Hepatocyte (in vitro differentiated cells): ENCODE measurements at regions not wholly inside any gene's neighbourhood (a gene's known extent, or its start where the extent isn't known, plus 50 kb on each side); places are given as distances from the start of the nearest gene placed in this dataset.

ENCODE experiments used
- DNase-seq: peaks from one replicate; pipeline ENCODE4 v3.0.0-alpha.2; 2016; ENCODE audit warnings: low spot score
- H2AFZ ChIP-seq: fragments of 200-600 bp; sonication (generic); 2 replicates; pipeline ENCODE4 v1.6.0; 2016; ENCODE audit warnings: antibody characterized with exemption, mild to moderate bottlenecking
- H3K27ac ChIP-seq: fragments of 200-600 bp; sonication (generic); 2 replicates; pipeline ENCODE4 v1.5.1; 2016; ENCODE audit warnings: mild to moderate bottlenecking
- H3K27me3 ChIP-seq: fragments of 200-600 bp; sonication (generic); 2 replicates; pipeline ENCODE4 v1.6.1; 2016
- H3K36me3 ChIP-seq: fragments of 200-600 bp; sonication (generic); replicated peaks from 2 replicates; pipeline ENCODE4 v1.5.1; 2016; ENCODE audit warnings: low read depth; ENCODE audit not compliant: insufficient read depth
- H3K4me1 ChIP-seq: fragments of 200-600 bp; sonication (generic); 2 replicates; pipeline ENCODE4 v1.5.1; 2016; ENCODE audit warnings: mild to moderate bottlenecking, moderate library complexity; ENCODE audit not compliant: insufficient read depth
- H3K4me2 ChIP-seq: fragments of 200-600 bp; sonication (generic); 2 replicates; pipeline ENCODE4 v1.6.0; 2016
- H3K4me3 ChIP-seq: fragments of 200-600 bp; sonication (generic); 2 replicates; pipeline ENCODE4 v1.5.1; 2016; ENCODE audit warnings: mild to moderate bottlenecking
- H3K79me2 ChIP-seq: fragments of 200-600 bp; sonication (generic); 2 replicates; pipeline ENCODE4 v1.6.0; 2017; ENCODE audit warnings: mild to moderate bottlenecking
- H3K9me2 ChIP-seq: fragments of 200-600 bp; sonication (generic); replicated peaks from 2 replicates; pipeline ENCODE4 v1.6.0; 2017; ENCODE audit warnings: mild to moderate bottlenecking; ENCODE audit not compliant: insufficient read depth
- H3K9me3 ChIP-seq: fragments of 200-600 bp; sonication (generic); 2 replicates; pipeline ENCODE4 v1.5.1; 2016; ENCODE audit warnings: low read depth, mild to moderate bottlenecking
- H4K20me1 ChIP-seq: fragments of 200-600 bp; sonication (generic); 2 replicates; pipeline ENCODE4 v1.6.0; 2016; ENCODE audit warnings: mild to moderate bottlenecking; ENCODE audit not compliant: insufficient read depth, poor library complexity, severe bottlenecking
- EZH2 ChIP-seq: fragments of 200-600 bp; sonication (generic); IDR thresholded peaks from 2 replicates; pipeline ENCODE4 v1.6.1; 2016; ENCODE audit warnings: antibody characterized with exemption, mild to moderate bottlenecking, borderline replicate concordance
- EZH2phosphoT487 ChIP-seq: fragments of 200-600 bp; sonication (generic); IDR thresholded peaks from one replicate; pipeline ENCODE4 v1.6.1; 2018; ENCODE audit warnings: antibody characterized with exemption, mild to moderate bottlenecking, low read depth, moderate library complexity; ENCODE audit not compliant: unreplicated experiment, severe bottlenecking
- WGBS: methylation state at CpG from one replicate; pipeline ENCODE4 v1.1.6; 2016; ENCODE audit warnings: low lambda C conversion rate; ENCODE audit errors: missing lambda C conversion rate; 5-methylcytosine and 5-hydroxymethylcytosine counted together
- TF ChIP-seq, protein P1 (sequence below): fragments of 200-600 bp; sonication (generic); IDR thresholded peaks from 2 replicates; pipeline ENCODE4 v1.5.1; 2016; ENCODE audit warnings: antibody characterized with exemption, mild to moderate bottlenecking; ENCODE audit not compliant: poor library complexity

GRCh38 chr22:48092866-48093265, 1330.4 kb downstream of the TBC1D22A start:
- no peaks in the 10 kb centered on the region for H3K27me3 ChIP-seq
- 53% methylated on average over 4 of the region's 4 CpGs for WGBS

GRCh38 chr22:48091656-48092223, 1329.3 kb downstream of the TBC1D22A start:
- H3K4me2 ChIP-seq: no peak overlapping the region
- no peak overlapping the region for H3K4me3 ChIP-seq
- H3K4me1 ChIP-seq: peaks cover 3% of the 10 kb centered on the region
- 93% methylated on average over 10 of the region's 10 CpGs for WGBS
- no peak for DNase-seq
- no peaks in the 10 kb centered on the region for H3K9me3 ChIP-seq
- no peaks in the 10 kb centered on the region for H3K9me2 ChIP-seq
- no peaks in the 10 kb centered on the region for H3K27me3 ChIP-seq
- H2AFZ ChIP-seq: no peak overlapping the region
- H3K79me2 ChIP-seq: no peaks in the 10 kb centered on the region
- H3K27ac ChIP-seq: no peak overlapping the region
- no peaks in the 10 kb centered on the region for H4K20me1 ChIP-seq
- H3K36me3 ChIP-seq: no peaks in the 10 kb centered on the region
- no peak for TF ChIP-seq EZH2phosphoT487
- no peak for TF ChIP-seq EZH2
- TF ChIP-seq, protein P1, sequence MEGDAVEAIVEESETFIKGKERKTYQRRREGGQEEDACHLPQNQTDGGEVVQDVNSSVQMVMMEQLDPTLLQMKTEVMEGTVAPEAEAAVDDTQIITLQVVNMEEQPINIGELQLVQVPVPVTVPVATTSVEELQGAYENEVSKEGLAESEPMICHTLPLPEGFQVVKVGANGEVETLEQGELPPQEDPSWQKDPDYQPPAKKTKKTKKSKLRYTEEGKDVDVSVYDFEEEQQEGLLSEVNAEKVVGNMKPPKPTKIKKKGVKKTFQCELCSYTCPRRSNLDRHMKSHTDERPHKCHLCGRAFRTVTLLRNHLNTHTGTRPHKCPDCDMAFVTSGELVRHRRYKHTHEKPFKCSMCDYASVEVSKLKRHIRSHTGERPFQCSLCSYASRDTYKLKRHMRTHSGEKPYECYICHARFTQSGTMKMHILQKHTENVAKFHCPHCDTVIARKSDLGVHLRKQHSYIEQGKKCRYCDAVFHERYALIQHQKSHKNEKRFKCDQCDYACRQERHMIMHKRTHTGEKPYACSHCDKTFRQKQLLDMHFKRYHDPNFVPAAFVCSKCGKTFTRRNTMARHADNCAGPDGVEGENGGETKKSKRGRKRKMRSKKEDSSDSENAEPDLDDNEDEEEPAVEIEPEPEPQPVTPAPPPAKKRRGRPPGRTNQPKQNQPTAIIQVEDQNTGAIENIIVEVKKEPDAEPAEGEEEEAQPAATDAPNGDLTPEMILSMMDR: no peak

More at GRCh38 chr22:48092866-48093265, 1330.4 kb downstream of the TBC1D22A start:
- Histone ChIP-seq H3K27ac (no peak overlapping the region), H3K9me3 (no peaks in the 10 kb centered on the region), H2AFZ (no peak overlapping the region), H3K4me3 (no peak overlapping the region), H3K36me3 (no peaks in the 10 kb centered on the region), H3K4me1 (peaks cover 3% of the 10 kb centered on the region), H3K79me2 (no peaks in the 10 kb centered on the region), H4K20me1 (no peaks in the 10 kb centered on the region), H3K9me2 (no peaks in the 10 kb centered on the region), H3K4me2 (no peak overlapping the region)
- DNase-seq: no peak
- TF ChIP-seq, protein P1: no peak
- TF ChIP-seq EZH2 (no peak), EZH2phosphoT487 (no peak)

DNA sequence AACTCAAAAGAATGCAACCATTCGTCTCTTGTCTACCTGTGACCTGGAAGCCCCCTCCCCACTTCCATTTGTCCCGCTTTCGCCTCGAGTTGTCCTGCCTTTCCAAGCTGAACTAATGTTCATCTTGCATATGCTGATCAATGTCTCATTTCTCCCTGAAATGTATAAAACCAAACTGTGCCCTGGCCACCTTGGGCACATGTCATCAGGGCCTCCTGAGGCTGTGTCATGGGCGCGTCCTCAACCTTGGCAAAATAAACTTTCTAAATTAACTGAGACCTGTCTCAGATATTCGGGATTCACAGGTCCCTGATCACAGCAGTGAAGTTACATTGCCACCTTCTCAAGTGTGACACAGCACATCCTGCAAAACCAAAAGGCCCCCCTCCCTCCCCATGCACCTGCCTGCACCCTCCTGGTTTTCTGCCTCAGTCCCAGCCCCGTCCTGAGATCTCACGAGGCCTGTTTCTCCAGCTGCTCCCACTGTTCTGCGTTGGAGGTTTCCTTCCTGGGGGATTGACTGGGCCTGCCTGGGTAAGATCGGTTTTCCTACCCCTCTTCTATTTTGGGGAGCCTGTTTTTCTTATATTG, 1328.7 kb downstream of the TBC1D22A start:
- Histone ChIP-seq H4K20me1 (no peaks in the 10 kb centered on the region), H3K9me3 (no peaks in the 10 kb centered on the region), H3K27ac (no peak overlapping the region), H3K4me2 (no peak overlapping the region), H3K27me3 (no peaks in the 10 kb centered on the region), H3K36me3 (no peaks in the 10 kb centered on the region), H2AFZ (no peak overlapping the region), H3K4me1 (peaks cover 3% of the 10 kb centered on the region), H3K79me2 (no peaks in the 10 kb centered on the region), H3K9me2 (no peaks in the 10 kb centered on the region), H3K4me3 (no peak overlapping the region)
- DNase-seq: no peak
- no peak for TF ChIP-seq EZH2
- WGBS: 88% methylated on average over 11 of the region's 11 CpGs

GRCh38 chr22:48090332-48090672, 1327.9 kb downstream of the TBC1D22A start:
- H3K27ac ChIP-seq: no peak overlapping the region
- 44% methylated on average over 7 of the region's 7 CpGs for WGBS

More at GRCh38 chr22:48090332-48090672, 1327.9 kb downstream of the TBC1D22A start:
- H2AFZ ChIP-seq: no peak overlapping the region
- H3K79me2 ChIP-seq: no peaks in the 10 kb centered on the region
- TF ChIP-seq, protein P1: no peak
- TF ChIP-seq EZH2 (no peak), EZH2phosphoT487 (no peak)
- DNase-seq: no peak
- no peaks in the 10 kb centered on the region for H3K36me3 ChIP-seq
- peak overlapping the region; percentile 59 for H3K4me2 ChIP-seq
- H3K4me3 ChIP-seq: no peak overlapping the region
- no peaks in the 10 kb centered on the region for H3K27me3 ChIP-seq
- H3K9me3 ChIP-seq: no peaks in the 10 kb centered on the region
- H4K20me1 ChIP-seq: no peaks in the 10 kb centered on the region
- no peaks in the 10 kb centered on the region for H3K9me2 ChIP-seq
- peaks cover 3% of the 10 kb centered on the region for H3K4me1 ChIP-seq
